RWPE2 (cell line): ENCODE measurements at regions not wholly inside any gene's neighbourhood (a gene's known extent, or its start where the extent isn't known, plus 50 kb on each side); places are given as distances from the start of the nearest gene placed in this dataset.

Source experiments
- ATAC-seq: fragments of 200-7000 bp; cut with Tn5 transposase; 3 replicates; pipeline ENCODE4 v1.9.1; 2021; ENCODE audit warnings: low read depth
- DNase-seq: peaks from one replicate; pipeline ENCODE4 v3.0.0-alpha.2; 2020; ENCODE audit warnings: low spot score
- H3K27ac ChIP-seq: fragments of 450-650 bp; 2 replicates; pipeline ENCODE4 v1.5.1; 2017; ENCODE audit warnings: mild to moderate bottlenecking; ENCODE audit not compliant: poor library complexity, severe bottlenecking
- H3K27me3 ChIP-seq: fragments of 250-450 bp; sonication (Bioruptor Pico); 2 replicates; pipeline ENCODE4 v1.5.1; 2021; ENCODE audit warnings: mild to moderate bottlenecking, moderate library complexity; ENCODE audit not compliant: insufficient read depth, poor library complexity, severe bottlenecking
- H3K36me3 ChIP-seq: fragments of 250-450 bp; sonication (Bioruptor Pico); 2 replicates; pipeline ENCODE4 v1.5.1; 2020; ENCODE audit warnings: low read depth, mild to moderate bottlenecking, moderate library complexity
- H3K4me1 ChIP-seq: fragments of 250-450 bp; sonication (Bioruptor Pico); 2 replicates; pipeline ENCODE4 v1.5.1; 2021; ENCODE audit warnings: mild to moderate bottlenecking, moderate library complexity; ENCODE audit not compliant: insufficient read depth, poor library complexity, severe bottlenecking
- H3K4me3 ChIP-seq: fragments of 250-450 bp; sonication (Bioruptor Pico); 2 replicates; pipeline ENCODE4 v1.5.1; 2021; ENCODE audit warnings: mild to moderate bottlenecking, moderate library complexity; ENCODE audit not compliant: severe bottlenecking
- H3K9me3 ChIP-seq: fragments of 250-450 bp; sonication (Bioruptor Pico); 2 replicates; pipeline ENCODE4 v1.5.1; 2021; ENCODE audit warnings: mild to moderate bottlenecking, moderate library complexity; ENCODE audit not compliant: severe bottlenecking
- CTCF ChIP-seq: fragments of 450-650 bp; IDR thresholded peaks from one replicate; pipeline ENCODE4 v1.5.1; 2017; ENCODE audit warnings: mild to moderate bottlenecking, moderate library complexity; ENCODE audit not compliant: poor library complexity, severe bottlenecking

- Histone ChIP-seq H3K27ac (no peak overlapping the region), H3K4me1 (no peaks in the 10 kb centered on the region), H3K9me3 (no peaks in the 10 kb centered on the region), H3K4me3 (no peak overlapping the region), H3K36me3 (no peaks in the 10 kb centered on the region; the same call in 1 of the 2 replicates), H3K27me3 (no peaks in the 10 kb centered on the region)
- ATAC-seq (no peak), DNase-seq (no peak)
- TF ChIP-seq CTCF: no peak
Measured at GRCh38 chr3:43969944-43970343, 271.7 kb upstream of the TOPAZ1 start.

GRCh38 chr3:43970351-43970750, 271.3 kb upstream of the TOPAZ1 start:
- H3K4me1 ChIP-seq: no peaks in the 10 kb centered on the region
- no peak overlapping the region for H3K27ac ChIP-seq
- no peaks in the 10 kb centered on the region; the same call in 1 of the 2 replicates for H3K36me3 ChIP-seq
- TF ChIP-seq CTCF: no peak
- no peak for ATAC-seq
- H3K9me3 ChIP-seq: no peaks in the 10 kb centered on the region
- no peak overlapping the region for H3K4me3 ChIP-seq
- DNase-seq: no peak
- H3K27me3 ChIP-seq: no peaks in the 10 kb centered on the region

- no peaks in the 10 kb centered on the region; the same call in 1 of the 2 replicates for H3K36me3 ChIP-seq
- TF ChIP-seq CTCF: no peak
- no peak overlapping the region for H3K27ac ChIP-seq
- peaks cover 2% of the 10 kb centered on the region for H3K9me3 ChIP-seq
- no peak overlapping the region for H3K4me3 ChIP-seq
- DNase-seq: no peak
- no peak for ATAC-seq
- H3K27me3 ChIP-seq: no peaks in the 10 kb centered on the region
- no peaks in the 10 kb centered on the region for H3K4me1 ChIP-seq
Measured at GRCh38 chr3:43970920-43971319, 270.8 kb upstream of the TOPAZ1 start.

- Histone ChIP-seq H3K36me3 (no peaks in the 10 kb centered on the region; the same call in 1 of the 2 replicates), H3K9me3 (peaks cover 3% of the 10 kb centered on the region), H3K4me1 (no peaks in the 10 kb centered on the region), H3K4me3 (no peak overlapping the region), H3K27me3 (no peaks in the 10 kb centered on the region), H3K27ac (no peak overlapping the region)
- ATAC-seq (no peak), DNase-seq (no peak)
- no peak for TF ChIP-seq CTCF
Measured at GRCh38 chr3:43971486-43971885, 270.2 kb upstream of the TOPAZ1 start.

GRCh38 chr3:43978708-43979107, 263.0 kb upstream of the TOPAZ1 start:
- ATAC-seq (no peak), DNase-seq (no peak)
- H3K9me3 ChIP-seq: peaks cover 3% of the 10 kb centered on the region
- H3K36me3 ChIP-seq: no peaks in the 10 kb centered on the region; the same call in 1 of the 2 replicates
- no peak overlapping the region for H3K4me3 ChIP-seq
- H3K4me1 ChIP-seq: no peaks in the 10 kb centered on the region
- no peak for TF ChIP-seq CTCF
- H3K27ac ChIP-seq: no peak overlapping the region
- no peaks in the 10 kb centered on the region for H3K27me3 ChIP-seq
